Stimulated activated CD4-positive, alpha-beta T cell treated with anti-CD3 and anti-CD28 coated beads, Interleukin-12 subunit alpha, Interleukin-12 subunit beta, amount 100 ng/mL, for 24 hours (primary cell): ENCODE measurements at regions not wholly inside any gene's neighbourhood (a gene's known extent, or its start where the extent isn't known, plus 50 kb on each side); places are given as distances from the start of the nearest gene placed in this dataset.

Experiments used
- DNase-seq, 2 experiments: peaks; one replicate each; pipeline ENCODE4 v3.0.0-alpha.2; 2020; ENCODE audit warnings: low read depth in 2 of 2

DNA sequence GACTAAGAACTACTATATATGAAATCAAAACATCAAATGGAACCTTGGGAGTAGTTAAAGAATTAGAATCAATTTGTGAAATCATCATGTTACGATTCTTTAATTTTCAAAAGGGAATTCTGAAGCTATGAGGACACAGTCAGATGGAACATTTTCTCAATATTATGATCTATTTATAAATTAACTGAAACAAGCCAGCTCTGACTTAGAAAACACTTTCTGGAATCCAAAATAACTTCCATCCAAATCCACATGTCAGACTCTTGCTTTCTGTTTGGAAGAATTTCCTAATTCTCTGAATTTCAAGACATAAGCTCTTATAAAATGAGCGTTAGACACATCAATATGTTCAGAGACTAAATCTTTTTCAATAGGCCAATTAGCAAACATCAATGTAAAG lies 737.7 kb upstream of the SOX9 start:
- no peak for DNase-seq

DNA sequence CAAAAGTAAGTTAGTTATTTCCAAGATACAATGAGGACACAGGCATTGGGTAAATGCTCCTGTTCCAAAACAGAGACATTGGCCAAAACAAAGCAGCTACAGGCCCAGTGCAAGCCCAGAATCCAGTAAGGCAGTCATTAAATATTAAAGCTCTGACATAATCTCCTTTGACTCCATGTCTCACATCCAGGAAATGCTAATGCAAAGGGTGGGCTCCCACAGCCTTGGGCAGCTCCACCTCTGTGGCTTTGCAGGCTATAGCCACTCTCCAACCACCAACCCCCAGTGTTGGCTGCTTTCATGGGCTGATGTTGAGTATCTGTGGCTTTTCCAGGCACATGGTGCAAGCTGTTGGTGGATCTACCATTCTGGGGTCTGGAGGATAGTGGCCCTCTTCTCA lies 733.4 kb upstream of the SOX9 start:
- no peak for DNase-seq

DNA sequence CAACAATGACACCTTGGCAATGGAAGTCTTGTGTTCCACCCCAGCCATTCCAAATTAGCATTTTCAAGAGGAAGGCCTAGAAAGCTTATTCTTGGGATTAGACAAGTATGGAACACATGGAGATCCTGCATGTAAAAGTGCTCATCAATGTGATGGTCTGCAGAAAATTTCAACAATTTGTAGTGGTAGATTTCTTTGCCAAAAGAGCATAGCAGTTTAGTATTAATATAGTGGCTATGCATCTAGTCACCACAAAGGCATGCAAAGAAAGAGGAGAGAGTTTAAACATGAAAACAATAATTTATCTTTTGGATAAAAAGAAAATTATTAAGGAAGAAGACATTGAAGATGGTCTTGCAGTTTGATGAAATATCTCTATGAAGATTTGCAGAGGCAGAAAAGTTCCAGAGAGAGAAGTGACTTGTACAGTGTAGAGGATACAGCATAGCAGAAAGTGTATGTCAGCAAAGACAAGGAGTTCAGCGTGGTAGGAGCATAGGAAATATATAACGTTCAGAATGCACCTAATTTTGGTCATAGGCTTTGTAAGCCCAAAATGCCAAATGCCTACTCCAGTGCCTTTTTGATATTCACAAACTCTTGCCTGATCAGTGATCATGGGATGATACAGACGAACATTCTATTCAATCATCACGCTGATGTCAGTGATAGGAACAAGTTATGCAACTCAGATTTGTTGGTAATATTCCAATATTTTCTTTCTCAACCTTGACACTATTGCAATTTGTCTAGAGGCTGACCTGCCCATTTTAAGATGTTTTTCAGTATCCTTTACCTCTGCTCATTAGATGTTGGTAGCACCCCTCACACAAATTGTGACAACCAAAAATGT lies 727.9 kb upstream of the SOX9 start:
- no peak for DNase-seq

DNA sequence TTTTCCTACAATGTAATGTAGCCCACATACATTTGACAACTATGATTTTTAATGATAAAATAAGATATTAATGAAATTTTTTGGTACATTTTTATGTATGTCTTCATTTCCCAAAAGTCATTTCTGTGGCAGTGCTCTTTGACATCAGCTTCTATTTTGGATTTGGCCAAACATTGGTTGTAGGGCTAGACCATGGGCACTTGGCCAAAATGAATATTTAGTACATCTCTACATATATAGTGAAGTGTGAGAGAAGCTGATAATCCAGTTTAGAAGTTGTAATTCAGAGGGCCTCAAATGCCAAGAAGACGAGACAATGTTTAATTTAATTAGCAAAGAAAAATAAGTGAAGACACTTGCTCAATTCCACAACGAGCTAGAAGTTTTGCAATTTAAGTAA lies 724.9 kb upstream of the SOX9 start:
- DNase-seq = no peak

DNA sequence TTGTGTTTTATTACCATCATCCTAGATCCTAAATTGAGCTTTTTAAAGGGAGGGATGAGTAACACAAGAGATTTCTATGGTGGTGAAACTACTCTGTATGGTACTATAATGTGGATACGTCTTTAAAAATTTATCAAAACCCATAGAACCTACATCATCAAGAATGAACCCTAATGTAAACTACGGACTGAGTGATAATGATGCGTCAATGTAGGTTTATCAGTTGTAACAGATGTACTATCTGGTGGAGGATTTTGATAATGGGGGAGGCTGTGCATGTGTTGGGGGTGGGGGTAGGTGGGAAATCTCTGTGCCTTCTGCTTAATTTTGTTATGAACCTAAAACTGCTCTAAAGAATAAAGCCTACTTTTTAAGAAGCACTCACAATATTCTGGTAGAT lies 724.1 kb upstream of the SOX9 start:
- no peak for DNase-seq

DNA sequence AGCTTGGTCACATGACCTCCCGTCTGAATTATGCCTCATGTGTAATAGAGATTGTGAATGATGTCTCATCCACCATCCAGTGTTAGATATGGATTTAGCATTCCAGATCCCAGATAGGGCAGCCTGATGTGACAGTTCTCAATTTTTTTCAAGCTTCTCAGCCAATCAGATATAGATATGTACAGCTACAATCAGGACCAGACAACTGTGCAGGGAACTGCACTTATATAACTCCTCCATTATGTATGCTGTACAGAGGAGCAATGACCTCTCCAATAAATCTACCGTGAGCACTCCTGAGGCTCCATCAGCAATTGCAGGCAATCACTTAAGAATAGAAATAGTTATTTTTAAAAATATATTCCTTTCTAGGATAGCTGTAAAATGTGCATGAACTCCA lies 722.8 kb upstream of the SOX9 start:
- DNase-seq = no peak

DNA sequence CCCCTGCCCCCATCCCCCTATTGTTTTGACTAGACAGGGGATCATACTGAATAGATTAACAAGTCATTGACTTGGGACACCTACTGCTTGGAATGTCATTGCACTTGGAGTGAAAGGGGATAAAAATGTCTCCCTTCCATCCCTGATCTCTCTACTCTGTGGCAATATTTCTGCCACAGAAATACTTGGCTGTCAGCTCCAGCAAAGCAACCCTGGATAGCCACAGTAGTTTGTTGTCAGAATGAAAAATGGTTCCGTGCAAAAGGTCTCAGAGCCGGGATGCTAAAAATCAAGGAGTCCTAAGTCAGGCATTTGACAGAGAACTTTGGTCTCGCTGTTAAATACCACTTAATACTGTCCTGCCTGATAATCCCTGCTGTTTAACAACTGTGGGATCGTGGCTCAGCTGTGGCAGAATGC lies 722.0 kb upstream of the SOX9 start:
- no peak for DNase-seq

DNA sequence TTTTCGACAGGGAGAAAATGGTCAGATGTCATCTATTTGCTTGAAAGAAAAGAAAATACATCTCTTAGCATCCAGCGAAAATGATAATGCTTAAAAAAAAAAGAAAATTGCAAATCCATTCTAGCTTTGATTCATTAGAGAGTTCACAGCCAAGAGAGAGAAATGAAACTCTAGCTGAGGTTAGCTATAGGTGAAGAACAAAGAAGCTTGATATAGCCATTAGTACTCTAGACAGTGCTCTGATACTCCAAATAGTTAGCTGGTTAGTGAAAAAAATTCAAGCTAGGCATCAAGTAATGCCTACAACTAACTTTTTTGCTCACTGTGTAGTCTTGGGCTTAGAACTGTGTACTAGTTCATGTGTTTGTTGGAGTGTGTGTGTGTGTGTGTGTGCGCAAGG lies 721.6 kb upstream of the SOX9 start:
- DNase-seq = no peak

DNA sequence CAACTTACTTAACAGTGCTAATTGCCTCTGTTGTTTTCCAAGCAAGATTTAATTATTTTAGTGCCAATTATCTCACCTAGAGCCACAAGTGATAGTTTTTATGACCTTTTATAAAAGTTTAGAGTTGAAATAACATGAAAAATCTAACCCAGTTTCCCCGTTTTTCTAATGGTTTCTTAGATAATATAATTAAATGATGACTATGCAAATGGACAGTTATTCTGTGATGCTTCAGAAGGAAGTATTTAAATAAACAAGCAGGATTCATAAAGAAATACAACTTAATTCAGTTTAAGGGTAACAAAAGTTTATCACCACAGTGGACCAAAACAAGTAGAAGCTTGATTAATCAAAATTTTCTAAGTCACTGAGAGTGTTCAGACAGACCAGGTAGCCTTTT lies 721.2 kb upstream of the SOX9 start:
- DNase-seq = no peak

DNA sequence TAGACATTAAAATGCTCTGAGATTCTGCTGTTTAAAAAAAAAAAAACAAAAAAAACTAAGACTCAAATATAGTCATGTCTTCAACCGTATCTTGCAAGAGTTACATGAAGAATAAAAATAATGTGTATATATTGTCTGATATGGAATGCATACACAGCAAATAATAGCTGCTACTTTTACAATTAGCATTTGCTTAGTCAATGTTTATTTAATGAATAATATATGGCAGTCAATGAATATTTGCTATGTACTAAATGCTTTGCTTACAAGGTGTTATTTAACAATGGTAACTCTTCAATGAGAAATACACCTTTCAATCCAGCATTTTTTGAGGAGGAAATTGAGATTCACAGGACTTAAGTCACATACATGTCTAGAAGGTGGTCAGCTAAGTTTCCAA lies 718.8 kb upstream of the SOX9 start:
- DNase-seq = no peak

DNA sequence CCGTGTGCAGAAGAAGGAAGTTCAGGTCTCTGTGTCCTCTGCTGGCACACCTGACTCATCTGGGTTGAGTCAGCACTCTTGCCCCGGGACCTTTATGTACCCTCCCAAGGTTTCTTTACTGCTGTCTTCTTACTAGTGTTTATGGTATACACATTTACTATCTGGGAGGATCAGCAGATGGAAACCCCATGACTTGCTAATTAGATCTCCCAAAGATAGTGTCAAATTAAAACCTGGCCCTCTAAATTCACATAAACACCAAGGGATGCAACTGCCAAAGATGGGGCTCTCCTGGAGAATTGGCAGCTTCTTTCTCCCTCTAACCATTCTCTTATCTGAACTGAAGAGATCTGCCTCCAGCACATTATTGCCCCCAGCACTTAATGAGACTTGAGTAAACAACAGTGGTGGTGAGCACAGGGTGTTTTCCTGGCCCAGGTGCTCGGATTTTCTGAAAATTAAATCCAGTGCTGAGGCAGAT lies 718.1 kb upstream of the SOX9 start:
- DNase-seq = no peak

DNA sequence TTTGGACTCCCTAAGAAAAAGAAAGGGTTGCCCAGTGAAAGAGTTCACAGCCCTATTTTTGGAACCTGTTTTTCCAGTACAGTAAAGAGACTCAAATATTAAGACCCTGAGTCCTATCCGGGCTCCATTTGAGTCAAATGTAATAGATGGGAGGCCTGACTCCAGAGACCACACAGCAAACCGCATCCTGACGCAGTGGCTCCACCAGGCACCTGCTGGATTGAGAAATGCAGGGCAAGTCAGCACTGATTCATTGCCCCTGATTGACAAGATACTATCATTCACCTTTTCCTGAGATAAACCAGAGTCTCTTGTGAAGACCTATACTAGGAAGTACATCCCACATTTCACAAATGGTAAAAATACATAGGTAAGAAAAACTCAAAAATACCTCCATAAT lies 715.7 kb upstream of the SOX9 start:
- no peak for DNase-seq

DNA sequence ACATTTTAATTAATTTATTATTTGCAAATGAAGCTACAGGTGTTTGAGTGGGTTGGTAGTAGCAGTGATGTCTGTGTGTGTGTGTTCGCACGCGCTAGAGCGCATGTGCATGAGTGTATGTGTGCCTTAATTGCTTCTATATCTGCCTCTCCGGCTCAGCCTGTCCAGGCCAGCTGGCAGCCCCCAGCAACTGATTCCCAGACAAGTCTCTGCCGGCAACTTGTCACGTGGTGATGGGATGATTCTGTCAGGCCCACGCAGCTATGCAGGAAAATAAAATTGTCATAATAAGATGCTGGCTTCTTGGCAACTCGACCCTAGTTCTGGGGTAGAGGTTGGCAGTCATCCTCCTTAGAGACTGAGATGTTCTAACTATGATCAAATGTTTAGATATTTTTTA lies 712.8 kb upstream of the SOX9 start:
- DNase-seq = no peak

DNA sequence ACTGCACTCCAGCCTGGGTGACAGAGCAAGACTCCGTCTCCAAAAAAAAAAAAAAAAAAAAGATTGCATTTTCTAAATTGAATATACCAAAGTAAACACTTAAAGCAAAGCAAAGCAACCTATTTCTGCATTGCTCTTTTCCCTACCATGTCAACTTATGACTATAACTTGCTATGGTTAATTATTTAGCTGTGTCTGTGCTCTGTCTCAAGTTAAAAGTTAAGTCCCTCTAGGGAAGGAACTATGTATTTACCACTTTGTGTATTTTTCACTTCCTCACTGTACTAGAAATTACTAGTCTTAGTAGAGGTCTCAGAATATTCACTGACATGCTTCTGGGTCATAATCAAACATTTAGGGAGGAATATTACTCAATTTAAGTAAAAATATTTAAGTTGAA lies 711.7 kb upstream of the SOX9 start:
- no peak for DNase-seq

DNA sequence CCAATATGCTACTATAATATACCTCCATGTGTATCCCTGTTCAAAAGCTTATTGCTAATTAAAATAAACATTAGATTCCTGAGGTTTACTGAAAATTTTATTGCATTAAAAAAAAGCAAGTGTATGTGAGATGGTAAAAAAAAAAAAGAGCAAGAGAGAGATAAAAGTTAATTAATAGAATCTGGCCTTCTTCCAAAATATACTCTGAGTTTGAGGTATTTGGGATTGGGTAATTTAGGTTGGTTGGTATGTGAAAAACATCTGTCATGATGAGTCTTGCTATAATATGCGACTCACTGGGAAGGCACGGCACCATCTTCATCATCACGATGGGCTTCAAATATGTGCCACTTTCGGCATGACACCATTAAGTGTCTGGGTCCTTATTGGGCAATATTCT lies 711.1 kb upstream of the SOX9 start:
- DNase-seq = no peak

DNA sequence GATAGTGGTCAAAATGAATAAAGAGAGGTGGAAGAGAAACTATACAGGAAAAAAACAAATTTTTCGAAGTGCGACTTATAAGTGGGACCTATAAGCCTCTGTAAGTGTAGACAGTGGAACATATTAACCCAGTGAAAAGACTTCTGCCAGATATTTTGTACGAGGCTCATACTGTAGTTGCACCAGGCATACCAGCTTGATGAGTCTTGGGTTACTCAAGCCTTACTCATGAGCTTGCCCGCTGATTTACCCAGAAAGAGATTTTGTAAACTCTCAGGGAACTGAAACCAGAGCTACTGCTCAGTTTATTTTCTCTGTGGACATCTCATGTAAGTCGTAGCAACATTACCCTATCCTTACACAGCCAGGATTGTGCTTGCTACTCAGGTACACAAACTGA lies 708.0 kb upstream of the SOX9 start:
- DNase-seq = no peak

DNA sequence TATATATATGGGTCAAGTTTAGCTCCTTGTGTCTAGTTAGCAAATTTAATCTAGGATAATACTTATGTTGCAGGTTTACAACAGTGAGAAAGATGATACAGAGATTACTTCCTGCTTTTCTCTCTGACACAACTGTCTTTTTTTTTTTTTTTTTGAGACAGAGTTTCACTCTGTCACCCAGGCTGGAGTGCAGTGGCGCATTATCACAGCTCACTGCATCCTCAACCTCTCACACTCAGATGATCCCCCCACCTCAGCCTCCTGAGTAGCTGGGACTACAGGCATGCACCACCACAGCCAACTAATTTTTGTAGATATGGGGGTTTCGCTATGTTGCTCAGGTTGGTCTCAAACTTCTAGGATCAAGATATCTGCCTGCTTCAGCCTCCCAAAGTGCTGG lies 706.9 kb upstream of the SOX9 start:
- no peak for DNase-seq

DNA sequence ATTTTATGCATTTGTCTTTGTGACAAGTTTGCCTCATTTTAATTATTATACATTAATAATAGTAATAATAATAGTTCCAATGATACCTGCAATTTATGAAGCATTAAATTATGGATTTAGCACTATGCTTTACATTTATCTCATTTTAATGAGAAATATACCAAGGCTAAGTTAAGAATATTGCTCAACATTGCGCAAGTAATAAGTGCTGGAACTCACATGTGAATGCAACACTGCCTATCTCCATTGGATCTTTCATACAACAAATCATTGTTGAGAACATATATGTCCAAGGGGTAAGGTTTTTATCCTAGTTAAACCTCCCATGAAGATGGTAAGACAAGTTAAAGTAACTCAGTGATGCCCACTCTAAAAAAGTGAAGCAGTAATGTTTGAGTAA lies 703.7 kb upstream of the SOX9 start:
- no peak for DNase-seq

DNA sequence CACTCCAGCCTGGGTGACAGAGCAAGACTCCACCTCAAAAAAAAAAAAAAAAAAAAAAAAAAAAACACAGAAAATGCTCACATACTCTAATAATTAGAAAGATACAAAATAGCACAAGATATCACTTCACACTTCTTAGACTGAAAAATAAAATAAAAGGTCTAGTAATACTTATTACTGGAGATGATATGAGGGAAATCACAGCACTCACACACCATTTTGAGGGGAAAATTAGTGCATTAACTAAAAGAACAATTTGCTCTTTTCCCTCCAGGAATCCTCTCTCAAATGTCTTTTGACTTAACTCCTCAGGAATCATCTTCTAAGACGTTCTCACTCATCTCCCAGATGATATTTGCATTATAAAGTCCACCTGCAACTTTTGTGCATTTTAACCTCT lies 697.9 kb upstream of the SOX9 start:
- no peak for DNase-seq

DNA sequence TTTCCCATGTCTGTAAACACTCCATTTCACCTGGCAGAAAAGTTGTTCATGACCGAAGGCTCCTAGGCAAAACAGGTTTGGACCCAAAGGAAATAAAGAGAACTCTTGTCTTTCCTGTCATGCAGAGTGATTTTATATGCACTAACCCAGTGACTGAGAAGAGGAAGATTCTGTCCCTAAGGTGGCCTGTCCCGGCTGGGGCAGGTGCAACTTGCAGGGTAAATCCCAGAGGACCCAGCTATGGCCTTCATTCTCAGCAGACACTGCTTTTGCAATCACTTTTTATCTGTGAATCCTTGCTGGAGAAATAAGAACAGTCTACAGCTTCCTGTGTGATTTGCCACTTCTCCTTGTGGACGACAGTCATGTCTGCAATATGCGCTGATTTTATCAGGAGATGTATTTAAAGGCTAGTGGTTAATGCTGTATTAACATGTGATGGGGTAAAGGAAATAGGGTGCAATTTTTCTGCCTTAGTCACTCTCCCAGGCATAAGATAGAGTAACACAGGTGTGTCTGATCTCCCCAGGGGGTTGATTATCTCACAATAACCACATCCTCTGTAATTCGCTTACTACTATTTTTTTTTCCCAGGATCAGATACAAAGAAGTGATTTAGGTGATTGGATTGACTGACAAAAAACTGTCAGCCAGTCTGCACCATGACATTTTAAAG lies 696.8 kb upstream of the SOX9 start:
- DNase-seq = no peak

DNA sequence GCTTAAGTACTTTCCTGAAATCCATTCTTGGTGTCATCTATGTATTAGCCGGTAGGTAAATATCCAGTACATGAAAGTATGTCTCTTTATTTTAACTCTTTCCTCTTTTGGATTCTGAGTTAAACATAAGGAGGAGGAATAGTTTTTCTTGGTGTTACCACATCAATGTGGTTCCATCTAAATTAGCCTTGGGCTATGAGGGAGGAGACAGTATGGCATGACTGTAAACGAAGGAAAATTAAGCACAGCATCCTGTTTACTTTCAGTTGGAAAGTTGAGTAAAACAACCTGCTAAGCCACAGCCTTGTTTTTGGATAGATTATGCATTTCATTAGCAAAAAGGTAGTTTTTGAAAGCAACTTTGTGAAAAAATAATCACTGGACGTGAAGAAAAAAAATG lies 693.0 kb upstream of the SOX9 start:
- no peak for DNase-seq

DNA sequence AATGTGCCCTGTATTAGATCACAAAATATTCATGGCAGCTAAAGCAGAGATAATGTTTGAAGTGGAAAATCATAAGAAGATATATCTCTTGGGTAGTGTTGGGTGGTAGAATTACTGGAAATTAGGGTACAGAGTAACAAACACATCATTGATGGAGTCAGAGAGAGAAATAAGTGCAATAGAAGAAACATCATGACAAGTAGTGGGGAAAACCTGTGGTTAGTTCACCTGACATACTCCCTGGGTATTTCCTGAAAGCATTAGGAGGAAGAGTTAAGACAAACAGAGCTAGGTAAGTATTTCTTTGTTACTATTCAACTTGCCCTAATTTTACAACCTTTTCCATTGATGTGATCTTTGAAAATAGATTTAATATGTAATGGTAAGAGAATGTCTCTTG lies 691.9 kb upstream of the SOX9 start:
- DNase-seq = no peak

DNA sequence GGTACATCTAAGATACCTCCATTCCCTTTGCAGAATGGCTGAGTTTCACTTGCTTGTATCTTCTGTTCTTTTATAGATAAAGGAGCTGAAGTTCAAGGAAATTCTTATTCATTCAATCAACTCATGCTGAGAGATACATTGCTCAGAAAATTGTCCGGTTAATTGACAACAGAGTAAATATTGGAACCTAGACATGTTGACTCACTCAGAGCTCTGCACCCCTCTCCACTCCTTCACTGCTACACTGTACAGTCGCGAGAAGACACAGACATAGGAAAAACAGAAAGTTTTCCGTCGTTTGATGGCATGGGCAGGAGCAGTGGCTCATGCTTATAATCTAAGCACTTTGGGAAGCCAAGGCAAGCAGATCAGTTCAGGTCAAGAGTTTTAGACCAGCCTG lies 690.5 kb upstream of the SOX9 start:
- DNase-seq = no peak

DNA sequence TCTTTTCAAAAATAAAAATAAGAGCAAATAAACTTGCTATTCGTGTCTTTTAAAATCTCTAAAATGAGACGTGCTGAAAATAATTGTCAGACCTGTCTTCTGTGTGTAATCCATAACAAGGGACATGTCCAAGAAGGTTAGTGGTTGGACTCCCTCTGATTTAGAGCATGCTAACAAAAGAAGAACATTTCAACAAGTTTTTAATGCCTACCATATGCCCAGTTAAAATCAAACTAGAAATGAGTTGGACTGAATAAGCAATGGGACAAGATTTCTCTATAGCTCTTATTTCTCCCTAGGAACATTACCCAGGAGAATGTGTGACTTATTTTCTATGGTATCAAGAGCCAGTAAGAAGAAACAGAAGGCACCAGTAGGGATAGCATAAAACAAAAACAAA lies 689.7 kb upstream of the SOX9 start:
- DNase-seq = no peak
